SK-N-SH (cell line): ENCODE measurements at regions not wholly inside any gene's neighbourhood (a gene's known extent, or its start where the extent isn't known, plus 50 kb on each side); places are given as distances from the start of the nearest gene placed in this dataset.

Source experiments
- CTCF ChIA-PET: fragments of 300-600, 350-600 bp; formaldehyde crosslinking; extraction: SDS; loops from one replicate; lab custom pipeline; 2021; lab: Yijun Ruan, JAX
- POLR2A ChIA-PET: fragments of 350-600 bp; sonication (Branson Sonifier 250); formaldehyde crosslinking; extraction: SDS; loops from one replicate; lab custom pipeline; 2020; ENCODE audit warnings: antibody characterized with exemption, inconsistent platforms; lab: Yijun Ruan, JAX
- DNase-seq: peaks from one replicate; pipeline ENCODE4 v3.0.0; 2012
- H2AFZ ChIP-seq: fragments of 200-600 bp; sonication (generic); 2 replicates; pipeline ENCODE4 v1.8.1; 2016; ENCODE audit warnings: antibody characterized with exemption, mild to moderate bottlenecking, low read depth
- H3F3A ChIP-seq: fragments of 200-600 bp; sonication (generic); replicated peaks from 2 replicates; pipeline ENCODE3; 2016; ENCODE audit warnings: antibody characterized with exemption, mild to moderate bottlenecking; ENCODE audit not compliant: insufficient read depth
- H3K27ac ChIP-seq, 2 experiments: fragments of 200-500 bp in 1 of 2; fragments of 200-600 bp in 1 of 2; sonication (Bioruptor generic) in 1 of 2; sonication (generic), shearing (Covaris generic) in 1 of 2; 2 replicates each; pipeline versions ENCODE4 v1.5.1 to v1.6.1; 2014 to 2016; ENCODE audit warnings: low read depth in 2 of 2, inconsistent platforms in 1 of 2, low read length in 1 of 2, mild to moderate bottlenecking in 1 of 2, mixed read lengths in 1 of 2
- H3K27me3 ChIP-seq: fragments of 200-600 bp; sonication (generic), shearing (Covaris generic); 2 replicates; pipeline ENCODE4 v1.6.1; 2016; ENCODE audit warnings: mixed run types; ENCODE audit not compliant: insufficient read depth
- H3K36me3 ChIP-seq, 2 experiments: fragments of 200-500 bp in 1 of 2; fragments of 200-600 bp in 1 of 2; sonication (Bioruptor generic) in 1 of 2; sonication (generic) in 1 of 2; replicated peaks in 1 of 2; 2 replicates each; pipeline versions ENCODE3 to v1.5.1; 2014 to 2016; ENCODE audit warnings: low read length in 1 of 2, mild to moderate bottlenecking in 1 of 2; ENCODE audit not compliant: insufficient read depth in 2 of 2, control insufficient read depth in 1 of 2
- H3K4me1 ChIP-seq, 2 experiments: fragments of 200-500 bp in 1 of 2; fragments of 200-600 bp in 1 of 2; sonication (Bioruptor generic) in 1 of 2; sonication (generic), shearing (Covaris generic) in 1 of 2; 2 replicates each; pipeline versions ENCODE4 v1.5.1 to v1.6.1; 2014 to 2016; ENCODE audit warnings: low read depth in 1 of 2, low read length in 1 of 2, mixed run types in 1 of 2; ENCODE audit not compliant: insufficient read depth in 2 of 2, control insufficient read depth in 1 of 2
- H3K4me2 ChIP-seq: fragments of 200-600 bp; sonication (generic), shearing (Covaris generic); 2 replicates; pipeline ENCODE4 v1.6.1; 2017; ENCODE audit warnings: mixed run types
- H3K4me3 ChIP-seq, 2 experiments: fragments of 200-500 bp in 1 of 2; fragments of 200-600 bp in 1 of 2; sonication (Bioruptor generic) in 1 of 2; sonication (generic), shearing (Covaris generic) in 1 of 2; 2 replicates each; pipeline versions ENCODE4 v1.5.1 to v1.8.1; 2014 to 2016; ENCODE audit warnings: low read depth in 2 of 2, inconsistent platforms in 1 of 2, low read length in 1 of 2, mild to moderate bottlenecking in 1 of 2, mixed read lengths in 1 of 2, moderate library complexity in 1 of 2
- H3K79me2 ChIP-seq: fragments of 200-600 bp; sonication (generic); 2 replicates; pipeline ENCODE4 v1.8.1; 2017; ENCODE audit warnings: mild to moderate bottlenecking; ENCODE audit not compliant: insufficient read depth
- H3K9ac ChIP-seq: fragments of 200-600 bp; sonication (generic); 2 replicates; pipeline ENCODE4 v1.6.1; 2017; ENCODE audit warnings: mixed run types
- H3K9me2 ChIP-seq: fragments of 200-600 bp; sonication (generic); 2 replicates; pipeline ENCODE4 v1.6.1; 2017; ENCODE audit warnings: mixed run types
- H3K9me3 ChIP-seq: fragments of 200-600 bp; sonication (generic); 2 replicates; pipeline ENCODE4 v1.6.1; 2017; ENCODE audit warnings: mixed run types, mild to moderate bottlenecking, moderate library complexity
- H4K20me1 ChIP-seq: fragments of 200-600 bp; sonication (generic); 2 replicates; pipeline ENCODE4 v1.6.1; 2017; ENCODE audit warnings: mild to moderate bottlenecking, mixed run types; ENCODE audit not compliant: insufficient read depth
- CTCF ChIP-seq: fragments of 200-600 bp; sonication (generic); IDR thresholded peaks from 2 replicates; pipeline ENCODE4 v1.6.1; 2017; ENCODE audit warnings: antibody characterized with exemption, mild to moderate bottlenecking, moderate library complexity
- ELF1 ChIP-seq: IDR thresholded peaks from 2 replicates; pipeline ENCODE4 v1.4.0; 2012
- EZH2phosphoT487 ChIP-seq: fragments of 200-600 bp; sonication (generic); IDR thresholded peaks from 2 replicates; pipeline ENCODE4 v1.6.1; 2017; ENCODE audit warnings: low read depth, mixed run types, mild to moderate bottlenecking, antibody characterized with exemption, moderate library complexity, borderline replicate concordance
- FOSL2 ChIP-seq: IDR thresholded peaks from 2 replicates; pipeline ENCODE4 v1.4.0; 2012; ENCODE audit warnings: low read depth, mild to moderate bottlenecking, moderate library complexity, borderline replicate concordance
- GABPA ChIP-seq: IDR thresholded peaks from 2 replicates; pipeline ENCODE4 v1.4.0; 2012; ENCODE audit warnings: low read depth, mild to moderate bottlenecking
- MEF2A ChIP-seq: IDR thresholded peaks from 2 replicates; pipeline ENCODE4 v1.4.0; 2012; ENCODE audit warnings: low read depth, borderline replicate concordance
- NFIC ChIP-seq: IDR thresholded peaks from 2 replicates; pipeline ENCODE4 v1.4.0; 2012; ENCODE audit warnings: borderline replicate concordance
- NRF1 ChIP-seq: IDR thresholded peaks from 2 replicates; pipeline ENCODE4 v1.6.1; 2012; ENCODE audit warnings: low read depth, mild to moderate bottlenecking, low read length
- PBX3 ChIP-seq: IDR thresholded peaks from 2 replicates; pipeline ENCODE4; 2012
- POLR2AphosphoS5 ChIP-seq: IDR thresholded peaks from 2 replicates; pipeline ENCODE4 v1.6.1; 2012; ENCODE audit warnings: low read depth, low read length
- RAD21 ChIP-seq: IDR thresholded peaks from 2 replicates; pipeline ENCODE4 v1.6.1; 2012; ENCODE audit warnings: mild to moderate bottlenecking, low read length
- RCOR1 ChIP-seq: fragments of 150-350 bp; IDR thresholded peaks from 2 replicates; pipeline ENCODE4 v1.6.1; 2017; ENCODE audit warnings: antibody characterized with exemption, low read length
- REST ChIP-seq: IDR thresholded peaks from 2 replicates; pipeline ENCODE4 v1.6.1; 2012; ENCODE audit warnings: mild to moderate bottlenecking, low read depth, low read length, moderate library complexity
- RFX5 ChIP-seq: IDR thresholded peaks from 2 replicates; pipeline ENCODE4 v1.6.1; 2012; ENCODE audit warnings: mild to moderate bottlenecking, improper control_type of control experiment, low read length
- RXRA ChIP-seq: IDR thresholded peaks from 2 replicates; pipeline ENCODE4 v1.4.0; 2012; ENCODE audit warnings: low read depth, mild to moderate bottlenecking, borderline replicate concordance
- TAF1 ChIP-seq: IDR thresholded peaks from 2 replicates; pipeline ENCODE4 v1.6.1; 2012; ENCODE audit warnings: low read depth, mild to moderate bottlenecking, low read length, moderate library complexity, borderline replicate concordance
- TCF12 ChIP-seq: IDR thresholded peaks from 2 replicates; pipeline ENCODE4 v1.4.0; 2012
- USF1 ChIP-seq: IDR thresholded peaks from 2 replicates; pipeline ENCODE4 v1.4.0; 2012; ENCODE audit warnings: low read depth, borderline replicate concordance
- ZBTB33 ChIP-seq: IDR thresholded peaks from 2 replicates; pipeline ENCODE4 v1.4.0; 2012; ENCODE audit warnings: low read depth, borderline replicate concordance
- WGBS: methylation state at CpG from one replicate; pipeline ENCODE4 v1.1.6; 2017; ENCODE audit warnings: low lambda C conversion rate; 5-methylcytosine and 5-hydroxymethylcytosine counted together

- ChIA-PET POLR2A (no interaction called here), CTCF (interaction anchor here (0.6 kb wide), 1 partner anchor 1096 kb away, joined by 3 read pairs; no protein-coding TSS in a partner anchor)
- Histone ChIP-seq H3K9me3 (no peaks in the 10 kb centered on the region), H3K4me3 (no peak overlapping the region), H3K4me2 (no peak overlapping the region), H3K4me1 (no peaks in the 10 kb centered on the region), H3K36me3 (no peaks in the 10 kb centered on the region), H2AFZ (no peak overlapping the region), H3F3A (no peaks in the 10 kb centered on the region), H4K20me1 (no peaks in the 10 kb centered on the region), H3K79me2 (no peaks in the 10 kb centered on the region), H3K27ac (no peak overlapping the region), H3K9me2 (no peaks in the 10 kb centered on the region), H3K9ac (no peak overlapping the region), H3K27me3 (no peaks in the 10 kb centered on the region)
- WGBS, result 8% methylated on average over 1 of the region's 1 CpG
- TF ChIP-seq MEF2A, result no peak
- DNase-seq, result no peak
These were observed 140.0 kb downstream of the IDS start for GRCh38 chrX:149365061-149365460.

GRCh38 chrX:149363965-149364364, 141.1 kb downstream of the IDS start:
- TF ChIP-seq POLR2AphosphoS5 (no peak), RCOR1 (no peak), FOSL2 (no peak), REST (no peak), EZH2phosphoT487 (no peak), RXRA (no peak), ZBTB33 (no peak), CTCF (no peak), TCF12 (no peak), PBX3 (no peak), NRF1 (no peak), USF1 (no peak), GABPA (no peak), RAD21 (no peak), RFX5 (no peak), TAF1 (no peak), MEF2A (no peak), ELF1 (no peak), NFIC (no peak)
- TF ChIP-seq, all 33 proteins: peak for 0
- Histone ChIP-seq H3K9ac (no peak overlapping the region), H3K27ac (no peak overlapping the region), H3K27me3 (no peaks in the 10 kb centered on the region), H4K20me1 (no peaks in the 10 kb centered on the region), H3K4me1 (no peaks in the 10 kb centered on the region), H3F3A (no peaks in the 10 kb centered on the region), H3K9me3 (no peaks in the 10 kb centered on the region), H3K79me2 (no peaks in the 10 kb centered on the region), H2AFZ (no peak overlapping the region), H3K4me2 (no peak overlapping the region), H3K4me3 (no peak overlapping the region), H3K9me2 (no peaks in the 10 kb centered on the region), H3K36me3 (no peaks in the 10 kb centered on the region)
- WGBS, result 3% methylated on average over 2 of the region's 2 CpGs
- POLR2A ChIA-PET, result no interaction called here
- no peak for DNase-seq
- CTCF ChIA-PET, result no interaction called here
